Body of pancreas (tissue), 4 donors: ENCODE measurements at regions not wholly inside any gene's neighbourhood (a gene's known extent, or its start where the extent isn't known, plus 50 kb on each side); places are given as distances from the start of the nearest gene placed in this dataset.
A peak's percentile ranks its signal among the peaks of the same experiment; 100 is the strongest.

ENCODE experiments used
- ATAC-seq: fragments of 150-250 bp; one replicate; pipeline ENCODE4 v1.9.1; 2016
- DNase-seq, 4 donors: peaks; one replicate each; pipeline ENCODE4 v3.0.0-alpha.2; 2019
- H3K27ac ChIP-seq, 4 donors: fragments of 200-600 bp; sonication (generic); 1 replicate in 3 of 4; 2 replicates in 1 of 4; pipeline versions ENCODE4 v1.5.1 to v1.6.1; 2016 to 2019; ENCODE audit warnings: mild to moderate bottlenecking in 1 of 4, mixed read lengths in 1 of 4, moderate library complexity in 1 of 4
- H3K27me3 ChIP-seq, 2 donors: fragments of 200-600 bp; sonication (generic); one replicate each; pipeline ENCODE4 v1.6.0; 2016; ENCODE audit warnings: mild to moderate bottlenecking in 1 of 2
- H3K36me3 ChIP-seq, 2 donors: fragments of 200-600 bp; sonication (generic); replicated peaks in 1 of 2; 2 replicates each; pipeline ENCODE4 v1.5.1; 2016; ENCODE audit warnings: low read depth in 2 of 2; ENCODE audit not compliant: insufficient read depth in 1 of 2
- H3K4me1 ChIP-seq: fragments of 200-600 bp; sonication (generic); one replicate; pipeline ENCODE4 v1.6.0; 2016
- H3K4me3 ChIP-seq, 2 donors: fragments of 200-600 bp; sonication (generic); 1 replicate in 1 of 2; 2 replicates in 1 of 2; pipeline ENCODE4 v1.5.1; 2016 to 2019
- H3K9me3 ChIP-seq, 3 donors: fragments of 200-600 bp; sonication (generic); 1 replicate in 2 of 3; 2 replicates in 1 of 3; pipeline ENCODE4 v1.5.1; 2016
- POLR2A ChIP-seq, 3 donors: fragments of 450-650 bp; IDR thresholded peaks; one replicate each; pipeline ENCODE4 v1.6.1; 2016; ENCODE audit warnings: antibody characterized with exemption in 3 of 3, mild to moderate bottlenecking in 2 of 3
- WGBS, 2 donors: methylation state at CpG; one replicate each; pipeline ENCODE4 v1.1.5; 2017; 5-methylcytosine and 5-hydroxymethylcytosine counted together
- intact Hi-C: fragments of 100-400 bp; cut with DNase I; formaldehyde crosslinking; loops from one replicate; pipeline ENCODE4 v1.15.1; 2023
- TF ChIP-seq, protein P1 (sequence below), 7 experiments: fragments of 450-650 bp in 4 of 7; fragments of 200-600 bp in 3 of 7; sonication (generic) in 3 of 7; IDR thresholded peaks; one replicate each; pipeline ENCODE4 v1.5.1; 2016 to 2019; ENCODE audit warnings: antibody characterized with exemption in 7 of 7

DNA sequence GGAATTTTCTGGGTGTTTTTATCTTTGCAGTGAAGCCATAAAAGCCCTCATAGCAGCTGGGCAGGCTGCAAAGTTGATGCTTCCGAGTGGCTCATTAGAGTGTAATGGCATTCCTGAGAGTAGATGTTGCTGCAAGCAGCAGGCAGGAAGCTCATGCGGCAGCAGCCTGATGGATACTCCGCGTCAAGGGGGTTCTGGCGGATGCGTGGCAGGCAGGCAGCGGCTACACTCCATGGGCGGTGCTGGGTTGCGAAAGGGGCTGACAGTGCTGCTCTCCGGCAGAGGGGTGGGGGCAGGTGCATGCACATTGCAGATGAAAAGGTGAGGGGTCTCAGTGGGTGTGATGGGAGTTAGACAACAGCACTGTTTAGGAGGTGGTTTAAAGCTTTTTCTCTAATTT, 93.2 kb upstream of the AJAP1 start:
- no peak for ATAC-seq
- intact Hi-C loops, result no loop called here
- WGBS, 2 donors, result 20 to 45% methylated on average over 10 of the region's 10 CpGs

DNA sequence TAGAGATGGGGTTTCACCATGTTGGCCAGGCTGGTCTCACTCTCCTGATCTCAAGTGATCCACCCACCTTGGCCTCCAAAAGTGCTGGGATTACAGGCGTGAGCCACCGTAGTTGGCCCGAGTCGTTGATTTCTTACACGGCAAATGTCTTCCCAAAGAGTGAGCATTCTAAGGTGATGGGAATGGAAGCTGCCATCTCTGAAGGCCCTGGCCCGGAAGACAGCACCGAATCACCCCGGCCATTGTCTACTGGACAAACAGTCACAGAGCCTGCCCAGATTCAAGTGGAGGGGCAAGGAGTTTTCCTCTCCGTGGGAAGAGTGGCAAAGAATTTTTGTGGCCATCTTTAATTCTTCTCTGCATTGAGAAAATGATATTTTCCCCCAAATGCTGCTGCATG, 92.1 kb upstream of the AJAP1 start:
- ATAC-seq (no peak), DNase-seq (no peak)
- Histone ChIP-seq H3K4me1 (no peaks in the 10 kb centered on the region), H3K9me3 (no peaks in the 10 kb centered on the region), H3K36me3 (no peaks in the 10 kb centered on the region), H3K27me3 (no peaks in the 10 kb centered on the region), H3K4me3 (no peak overlapping the region), H3K27ac (no peak overlapping the region)
- intact Hi-C loops, result no loop called here
- TF ChIP-seq, protein P1, sequence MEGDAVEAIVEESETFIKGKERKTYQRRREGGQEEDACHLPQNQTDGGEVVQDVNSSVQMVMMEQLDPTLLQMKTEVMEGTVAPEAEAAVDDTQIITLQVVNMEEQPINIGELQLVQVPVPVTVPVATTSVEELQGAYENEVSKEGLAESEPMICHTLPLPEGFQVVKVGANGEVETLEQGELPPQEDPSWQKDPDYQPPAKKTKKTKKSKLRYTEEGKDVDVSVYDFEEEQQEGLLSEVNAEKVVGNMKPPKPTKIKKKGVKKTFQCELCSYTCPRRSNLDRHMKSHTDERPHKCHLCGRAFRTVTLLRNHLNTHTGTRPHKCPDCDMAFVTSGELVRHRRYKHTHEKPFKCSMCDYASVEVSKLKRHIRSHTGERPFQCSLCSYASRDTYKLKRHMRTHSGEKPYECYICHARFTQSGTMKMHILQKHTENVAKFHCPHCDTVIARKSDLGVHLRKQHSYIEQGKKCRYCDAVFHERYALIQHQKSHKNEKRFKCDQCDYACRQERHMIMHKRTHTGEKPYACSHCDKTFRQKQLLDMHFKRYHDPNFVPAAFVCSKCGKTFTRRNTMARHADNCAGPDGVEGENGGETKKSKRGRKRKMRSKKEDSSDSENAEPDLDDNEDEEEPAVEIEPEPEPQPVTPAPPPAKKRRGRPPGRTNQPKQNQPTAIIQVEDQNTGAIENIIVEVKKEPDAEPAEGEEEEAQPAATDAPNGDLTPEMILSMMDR (IDR thresholded peaks at IDR 0.05), result no peak
- TF ChIP-seq POLR2A (IDR thresholded peaks at IDR 0.05), result no peak
- WGBS, 2 donors, result 76 to 86% methylated on average over 3 to 9 of the region's 9 CpGs

More for the DNA sequence above, 93.2 kb upstream of the AJAP1 start:
- H3K27me3 ChIP-seq, result no peaks in the 10 kb centered on the region
- H3K9me3 ChIP-seq, result no peaks in the 10 kb centered on the region
- H3K36me3 ChIP-seq, result no peaks in the 10 kb centered on the region
- no peaks in the 10 kb centered on the region for H3K4me1 ChIP-seq
- no peak overlapping the region for H3K27ac ChIP-seq
- no peak overlapping the region for H3K4me3 ChIP-seq
- DNase-seq, result no peak
- TF ChIP-seq POLR2A (IDR thresholded peaks at IDR 0.05), result no peak
- TF ChIP-seq, protein P1 (IDR thresholded peaks at IDR 0.05), result no peak

DNA sequence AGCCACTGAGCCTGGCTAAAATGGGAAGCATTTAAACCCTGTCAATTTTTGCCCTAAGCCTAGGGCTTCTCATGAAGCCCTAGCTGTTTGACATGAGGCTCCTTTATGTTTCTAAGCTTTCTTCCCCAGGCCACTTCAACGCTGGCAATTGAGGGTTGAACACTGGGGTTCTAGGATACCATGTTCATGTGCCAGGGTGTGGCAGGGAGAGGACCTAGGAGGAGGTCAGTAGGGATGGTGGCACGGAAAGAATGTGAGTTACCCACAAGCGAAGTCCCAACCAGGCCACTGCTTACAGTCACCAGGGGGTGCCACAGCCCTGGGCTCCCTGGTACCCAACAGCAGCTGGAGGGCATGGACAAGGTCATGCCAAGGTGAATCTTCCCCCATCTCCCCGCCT, 90.8 kb upstream of the AJAP1 start:
- ATAC-seq, result no peak
- WGBS, 2 donors, result 55 to 67% methylated on average over 4 of the region's 4 CpGs

DNA sequence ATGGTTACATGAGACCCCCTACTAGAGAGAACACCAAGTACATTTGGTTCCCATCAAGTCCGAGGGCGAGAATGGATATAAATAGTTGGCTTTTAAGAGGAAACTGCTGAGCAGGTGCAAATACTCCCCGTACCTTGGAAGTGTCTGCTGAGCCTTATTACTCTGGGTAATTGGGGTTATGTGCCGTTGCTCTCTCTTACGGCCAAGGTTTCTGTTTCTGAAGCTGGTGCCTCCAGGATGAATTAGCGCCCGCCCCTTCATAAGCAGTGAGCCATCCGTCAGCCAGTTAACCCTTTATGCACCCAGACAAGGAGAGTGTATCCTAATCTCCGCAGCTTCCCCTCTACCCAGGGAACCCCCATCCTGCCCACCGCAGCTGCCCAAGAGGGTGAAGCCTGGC, 90.4 kb upstream of the AJAP1 start:
- Histone ChIP-seq H3K4me1 (no peaks in the 10 kb centered on the region), H3K27me3 (no peaks in the 10 kb centered on the region), H3K4me3 (no peak overlapping the region), H3K27ac (peak overlapping the region in 1 of 4 donors; percentile 44), H3K9me3 (no peaks in the 10 kb centered on the region), H3K36me3 (no peaks in the 10 kb centered on the region)
- no peak for ATAC-seq
- no peak for DNase-seq
- intact Hi-C loops, result no loop called here
- 25 to 27% methylated on average over 9 to 10 of the region's 10 CpGs for WGBS, 2 donors
- no peak for TF ChIP-seq POLR2A (IDR thresholded peaks at IDR 0.05)
- TF ChIP-seq, protein P1 (IDR thresholded peaks at IDR 0.05), result no peak

More for the DNA sequence above, 90.8 kb upstream of the AJAP1 start:
- H3K4me3 ChIP-seq, result no peak overlapping the region
- H3K36me3 ChIP-seq, result no peaks in the 10 kb centered on the region
- H3K27me3 ChIP-seq, result no peaks in the 10 kb centered on the region
- intact Hi-C loops, result no loop called here
- no peaks in the 10 kb centered on the region for H3K9me3 ChIP-seq
- H3K27ac ChIP-seq, result peak overlapping the region in 1 of 4 donors; percentile 44
- DNase-seq, result no peak
- no peak for TF ChIP-seq POLR2A (IDR thresholded peaks at IDR 0.05)
- TF ChIP-seq, protein P1 (IDR thresholded peaks at IDR 0.05), result no peak
- H3K4me1 ChIP-seq, result no peaks in the 10 kb centered on the region

DNA sequence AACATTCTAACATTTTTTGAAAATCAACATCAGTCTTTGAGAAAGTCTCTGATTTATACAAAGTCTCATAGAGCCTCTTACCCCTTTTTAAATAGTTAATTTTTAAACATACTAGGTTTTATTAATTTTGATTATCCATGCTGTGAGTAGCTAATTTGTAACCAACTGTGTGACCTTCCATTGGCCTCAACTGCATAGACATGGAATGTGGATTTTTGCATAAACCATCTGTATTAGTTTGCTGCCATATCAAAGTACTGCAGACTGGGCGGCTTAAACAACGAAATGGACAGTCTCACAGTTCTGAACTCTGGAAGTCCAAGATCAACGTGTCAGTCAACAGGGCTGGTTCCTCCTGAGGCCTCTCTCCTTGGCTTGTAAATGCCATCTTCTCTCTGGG, 89.2 kb upstream of the AJAP1 start:
- Histone ChIP-seq H3K36me3 (no peaks in the 10 kb centered on the region), H3K4me1 (no peaks in the 10 kb centered on the region), H3K27me3 (no peaks in the 10 kb centered on the region), H3K9me3 (no peaks in the 10 kb centered on the region), H3K4me3 (no peak overlapping the region), H3K27ac (peak overlapping the region in 2 of 4 donors; percentile 44 to 51)
- TF ChIP-seq, protein P1 (IDR thresholded peaks at IDR 0.05), result no peak
- TF ChIP-seq POLR2A (IDR thresholded peaks at IDR 0.05), result no peak
- intact Hi-C loops, result no loop called here
- WGBS, 2 donors, result 43 to 55% methylated on average over 3 of the region's 3 CpGs
- DNase-seq (no peak), ATAC-seq (no peak)
